Tibial nerve (tissue), 4 donors: ENCODE measurements at regions not wholly inside any gene's neighbourhood (a gene's known extent, or its start where the extent isn't known, plus 50 kb on each side); places are given as distances from the start of the nearest gene placed in this dataset.

Experiments used
- DNase-seq, 2 donors: peaks; one replicate each; pipeline ENCODE4 v3.0.0-alpha.2; 2019; ENCODE audit warnings: low spot score in 2 of 2
- H3K27ac ChIP-seq, 4 donors: fragments of 200-600 bp; sonication (generic) in 3 of 4; one replicate each; pipeline ENCODE4 v1.5.1; 2017 to 2019; ENCODE audit warnings: mild to moderate bottlenecking in 1 of 4
- H3K27me3 ChIP-seq, 2 donors: fragments of 200-600 bp; sonication (generic) in 1 of 2; one replicate each; pipeline versions ENCODE4 v1.5.1 to v1.6.0; 2017 to 2019
- H3K36me3 ChIP-seq, 3 donors: fragments of 200-600 bp; sonication (generic); one replicate each; pipeline ENCODE4 v1.5.1; 2018 to 2019
- H3K4me1 ChIP-seq, 4 donors: fragments of 200-600 bp; sonication (generic) in 3 of 4; one replicate each; pipeline ENCODE4 v1.5.1; 2017 to 2019
- H3K4me3 ChIP-seq, 4 donors: fragments of 200-600 bp; sonication (generic) in 3 of 4; one replicate each; pipeline ENCODE4 v1.5.1; 2017 to 2019; ENCODE audit warnings: mild to moderate bottlenecking in 1 of 4, moderate library complexity in 1 of 4
- H3K9me3 ChIP-seq, 4 donors: fragments of 200-600 bp; sonication (generic) in 3 of 4; one replicate each; pipeline ENCODE4 v1.5.1; 2017 to 2019
- EP300 ChIP-seq, 2 donors: sonication (generic); formaldehyde crosslinking; IDR thresholded peaks; one replicate each; pipeline ENCODE4 v1.6.1; 2017; ENCODE audit warnings: antibody characterized with exemption in 2 of 2, mild to moderate bottlenecking in 1 of 2
- POLR2A ChIP-seq, 2 donors: fragments of 450-650 bp; IDR thresholded peaks; one replicate each; pipeline ENCODE4 v1.6.1; 2017; ENCODE audit warnings: antibody characterized with exemption in 2 of 2, mild to moderate bottlenecking in 2 of 2, moderate library complexity in 2 of 2
- WGBS, 2 donors: methylation state at CpG; one replicate each; pipeline ENCODE4 v1.1.5; 2018; 5-methylcytosine and 5-hydroxymethylcytosine counted together
- TF ChIP-seq, protein P1 (sequence below), 5 experiments: fragments of 200-600 bp in 3 of 5; fragments of 450-650 bp in 2 of 5; sonication (generic) in 3 of 5; IDR thresholded peaks; one replicate each; pipeline ENCODE4 v1.5.1; 2016 to 2019; ENCODE audit warnings: antibody characterized with exemption in 5 of 5, mild to moderate bottlenecking in 3 of 5, moderate library complexity in 2 of 5

DNA sequence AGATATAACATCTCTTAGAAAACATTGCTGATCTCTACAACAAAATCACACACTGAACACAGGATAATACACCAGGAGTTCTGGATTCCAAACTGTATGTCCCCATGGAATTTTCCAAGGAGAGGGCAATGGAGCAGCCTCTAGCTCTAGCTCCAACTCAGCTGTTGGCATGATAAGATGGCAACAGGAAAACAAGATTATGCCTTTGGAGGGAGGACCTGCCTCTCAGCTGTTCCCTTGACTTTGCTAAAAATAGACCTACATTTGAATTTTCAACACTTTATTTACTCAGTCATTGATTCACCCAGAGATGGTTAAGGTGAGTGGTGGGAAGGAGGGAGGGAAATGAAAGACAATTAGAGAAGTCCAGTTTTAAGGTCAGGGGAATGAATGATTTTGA, 246.7 kb downstream of the ALDH8A1 start:
- H3K36me3 ChIP-seq = no peaks in the 10 kb centered on the region
- no peak overlapping the region for H3K27ac ChIP-seq

DNA sequence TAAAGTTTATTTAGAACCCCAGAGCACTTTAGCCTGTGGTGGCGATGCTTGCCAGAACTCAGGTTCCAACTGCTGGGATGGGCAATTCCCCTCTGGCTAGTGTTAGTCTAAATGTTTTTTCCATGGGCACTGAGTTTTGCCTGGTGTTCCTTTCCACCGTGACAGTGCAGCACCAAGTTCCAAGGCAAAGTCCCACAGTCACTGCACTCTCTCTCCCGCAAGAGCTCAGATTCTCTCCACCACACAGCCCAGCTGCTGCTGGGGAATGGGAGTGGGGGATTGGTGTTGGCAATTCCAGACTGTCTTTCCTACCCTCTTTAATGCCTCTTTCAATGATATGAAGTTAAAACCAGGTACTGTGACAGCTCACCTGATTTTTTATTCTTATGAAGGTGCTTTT, 247.6 kb downstream of the ALDH8A1 start:
- Histone ChIP-seq H3K4me3 (no peak overlapping the region), H3K27me3 (no peaks in the 10 kb centered on the region), H3K27ac (no peak overlapping the region), H3K4me1 (no peaks in the 10 kb centered on the region), H3K9me3 (no peaks in the 10 kb centered on the region), H3K36me3 (no peaks in the 10 kb centered on the region)
- 90 to 100% methylated on average over 3 of the region's 3 CpGs for WGBS, 2 donors
- TF ChIP-seq, protein P1, sequence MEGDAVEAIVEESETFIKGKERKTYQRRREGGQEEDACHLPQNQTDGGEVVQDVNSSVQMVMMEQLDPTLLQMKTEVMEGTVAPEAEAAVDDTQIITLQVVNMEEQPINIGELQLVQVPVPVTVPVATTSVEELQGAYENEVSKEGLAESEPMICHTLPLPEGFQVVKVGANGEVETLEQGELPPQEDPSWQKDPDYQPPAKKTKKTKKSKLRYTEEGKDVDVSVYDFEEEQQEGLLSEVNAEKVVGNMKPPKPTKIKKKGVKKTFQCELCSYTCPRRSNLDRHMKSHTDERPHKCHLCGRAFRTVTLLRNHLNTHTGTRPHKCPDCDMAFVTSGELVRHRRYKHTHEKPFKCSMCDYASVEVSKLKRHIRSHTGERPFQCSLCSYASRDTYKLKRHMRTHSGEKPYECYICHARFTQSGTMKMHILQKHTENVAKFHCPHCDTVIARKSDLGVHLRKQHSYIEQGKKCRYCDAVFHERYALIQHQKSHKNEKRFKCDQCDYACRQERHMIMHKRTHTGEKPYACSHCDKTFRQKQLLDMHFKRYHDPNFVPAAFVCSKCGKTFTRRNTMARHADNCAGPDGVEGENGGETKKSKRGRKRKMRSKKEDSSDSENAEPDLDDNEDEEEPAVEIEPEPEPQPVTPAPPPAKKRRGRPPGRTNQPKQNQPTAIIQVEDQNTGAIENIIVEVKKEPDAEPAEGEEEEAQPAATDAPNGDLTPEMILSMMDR (IDR thresholded peaks at IDR 0.05) = no peak
- TF ChIP-seq EP300 (IDR thresholded peaks at IDR 0.05) (no peak), POLR2A (IDR thresholded peaks at IDR 0.05) (no peak)
- no peak for DNase-seq

More for the DNA sequence above, 246.7 kb downstream of the ALDH8A1 start:
- no peaks in the 10 kb centered on the region for H3K4me1 ChIP-seq
- TF ChIP-seq, protein P1 (IDR thresholded peaks at IDR 0.05) = no peak
- no peak for TF ChIP-seq POLR2A (IDR thresholded peaks at IDR 0.05)
- no peak for TF ChIP-seq EP300 (IDR thresholded peaks at IDR 0.05)
- DNase-seq = no peak
- no peaks in the 10 kb centered on the region for H3K27me3 ChIP-seq
- H3K9me3 ChIP-seq = no peaks in the 10 kb centered on the region
- no peak overlapping the region for H3K4me3 ChIP-seq

DNA sequence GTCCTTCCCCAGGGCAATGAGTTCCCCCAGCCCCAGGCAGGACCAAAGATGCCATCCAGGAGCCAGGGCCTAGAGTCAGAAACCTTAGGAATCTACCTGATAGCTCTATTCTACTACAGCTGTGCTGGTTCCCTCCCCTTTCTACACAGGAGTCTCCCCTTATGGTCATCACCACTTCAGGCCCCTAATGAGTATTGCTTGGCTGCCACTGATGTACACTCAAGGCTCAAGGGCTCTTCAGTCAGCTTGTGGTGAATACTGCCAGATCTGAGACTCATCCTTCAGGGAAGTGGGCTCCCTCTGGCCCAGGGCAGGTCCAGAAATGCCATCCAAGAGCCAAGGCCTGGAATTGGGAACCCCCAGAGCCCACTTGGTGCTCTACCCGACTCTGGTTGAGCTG, 248.6 kb downstream of the ALDH8A1 start:
- TF ChIP-seq POLR2A (IDR thresholded peaks at IDR 0.05) = no peak
- TF ChIP-seq EP300 (IDR thresholded peaks at IDR 0.05) = no peak
- TF ChIP-seq, protein P1 (IDR thresholded peaks at IDR 0.05) = no peak
- Histone ChIP-seq H3K27me3 (no peaks in the 10 kb centered on the region), H3K9me3 (no peaks in the 10 kb centered on the region), H3K4me1 (no peaks in the 10 kb centered on the region), H3K27ac (no peak overlapping the region), H3K4me3 (no peak overlapping the region), H3K36me3 (no peaks in the 10 kb centered on the region)
- 95 to 100% methylated on average over 1 of the region's 1 CpG for WGBS, 2 donors
- DNase-seq = no peak

DNA sequence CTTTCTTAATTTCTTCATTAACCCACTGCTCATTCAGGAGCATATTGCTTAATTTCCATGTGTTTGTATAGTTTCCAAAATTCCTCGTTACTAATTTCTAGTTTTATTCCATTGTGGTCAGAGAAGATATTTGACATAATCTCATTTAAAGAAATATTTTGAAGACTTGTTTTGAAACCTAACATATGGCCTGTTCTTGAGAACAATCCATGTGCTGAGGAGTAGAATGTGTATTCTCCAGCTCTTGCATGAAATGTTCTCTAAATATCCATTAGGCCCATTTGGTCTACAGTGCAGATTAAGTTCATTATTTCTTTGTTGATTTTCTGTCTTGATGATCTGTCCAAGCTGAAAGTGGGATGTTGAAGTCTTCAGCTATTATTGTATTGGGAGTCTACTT, 251.7 kb downstream of the ALDH8A1 start:
- Histone ChIP-seq H3K4me1 (no peaks in the 10 kb centered on the region), H3K36me3 (no peaks in the 10 kb centered on the region), H3K27ac (no peak overlapping the region), H3K27me3 (no peaks in the 10 kb centered on the region), H3K9me3 (no peaks in the 10 kb centered on the region), H3K4me3 (no peak overlapping the region)
- WGBS, 2 donors = 79 to 80% methylated on average over 1 of the region's 1 CpG
- DNase-seq = no peak
- TF ChIP-seq POLR2A (IDR thresholded peaks at IDR 0.05) (no peak), EP300 (IDR thresholded peaks at IDR 0.05) (no peak)
- TF ChIP-seq, protein P1 (IDR thresholded peaks at IDR 0.05) = no peak

DNA sequence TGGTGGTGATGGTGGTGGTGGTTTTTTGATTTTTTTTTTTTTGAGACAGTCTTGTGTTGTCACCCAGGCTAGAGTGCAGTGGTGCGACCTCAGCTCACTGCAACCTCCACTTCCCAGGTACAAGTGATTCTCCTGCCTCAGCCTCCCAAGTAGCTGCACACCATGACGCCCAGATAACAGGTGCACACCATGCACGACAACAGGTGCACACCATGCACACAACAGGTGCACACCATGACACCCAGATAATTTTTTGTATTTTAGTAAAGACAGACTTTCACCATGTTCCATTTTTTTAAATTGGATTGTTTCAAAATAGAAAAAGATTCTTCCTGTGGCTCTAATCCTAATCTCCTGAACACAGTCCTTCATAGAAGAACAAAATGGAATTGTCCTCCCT, 257.9 kb downstream of the ALDH8A1 start:
- TF ChIP-seq, protein P1 (IDR thresholded peaks at IDR 0.05) = no peak
- TF ChIP-seq EP300 (IDR thresholded peaks at IDR 0.05) = no peak
- TF ChIP-seq POLR2A (IDR thresholded peaks at IDR 0.05) = no peak
- no peak overlapping the region for H3K27ac ChIP-seq
- H3K27me3 ChIP-seq = no peaks in the 10 kb centered on the region
- WGBS, 2 donors = 91 to 97% methylated on average over 3 of the region's 3 CpGs
- H3K9me3 ChIP-seq = no peaks in the 10 kb centered on the region
- DNase-seq = no peak
- H3K4me3 ChIP-seq = no peak overlapping the region
- H3K4me1 ChIP-seq = peaks cover 0 to 14% (median 0%) of the 10 kb centered on the region in 4 donors
- H3K36me3 ChIP-seq = no peaks in the 10 kb centered on the region
